ENCODE measurements at regions not wholly inside any gene's neighbourhood (a gene's known extent, or its start where the extent isn't known, plus 50 kb on each side); places are given as distances from the start of the nearest gene placed in this dataset.

DNA sequence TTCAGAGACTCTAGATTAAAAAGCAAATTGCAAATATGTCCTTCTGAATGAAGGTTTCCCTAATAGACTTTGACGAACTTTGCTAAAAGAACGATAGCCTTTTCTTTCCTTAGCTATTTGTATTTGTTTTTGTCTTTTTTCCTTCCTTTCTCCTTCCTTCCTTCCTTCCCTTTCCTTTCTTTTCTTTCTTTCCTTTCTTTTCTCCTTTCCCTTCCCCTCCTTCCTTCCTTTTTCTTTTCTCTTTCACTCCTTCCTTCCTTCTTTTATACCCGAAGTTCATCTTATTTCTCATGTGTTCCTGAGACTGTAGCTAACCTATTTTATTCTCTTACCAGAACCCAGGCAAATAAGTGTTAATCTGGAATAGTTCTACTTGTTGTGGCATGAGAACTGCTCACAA lies 381.2 kb upstream of the RUNX1 start:
- TF ChIP-seq, protein P1, sequence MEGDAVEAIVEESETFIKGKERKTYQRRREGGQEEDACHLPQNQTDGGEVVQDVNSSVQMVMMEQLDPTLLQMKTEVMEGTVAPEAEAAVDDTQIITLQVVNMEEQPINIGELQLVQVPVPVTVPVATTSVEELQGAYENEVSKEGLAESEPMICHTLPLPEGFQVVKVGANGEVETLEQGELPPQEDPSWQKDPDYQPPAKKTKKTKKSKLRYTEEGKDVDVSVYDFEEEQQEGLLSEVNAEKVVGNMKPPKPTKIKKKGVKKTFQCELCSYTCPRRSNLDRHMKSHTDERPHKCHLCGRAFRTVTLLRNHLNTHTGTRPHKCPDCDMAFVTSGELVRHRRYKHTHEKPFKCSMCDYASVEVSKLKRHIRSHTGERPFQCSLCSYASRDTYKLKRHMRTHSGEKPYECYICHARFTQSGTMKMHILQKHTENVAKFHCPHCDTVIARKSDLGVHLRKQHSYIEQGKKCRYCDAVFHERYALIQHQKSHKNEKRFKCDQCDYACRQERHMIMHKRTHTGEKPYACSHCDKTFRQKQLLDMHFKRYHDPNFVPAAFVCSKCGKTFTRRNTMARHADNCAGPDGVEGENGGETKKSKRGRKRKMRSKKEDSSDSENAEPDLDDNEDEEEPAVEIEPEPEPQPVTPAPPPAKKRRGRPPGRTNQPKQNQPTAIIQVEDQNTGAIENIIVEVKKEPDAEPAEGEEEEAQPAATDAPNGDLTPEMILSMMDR (IDR thresholded peaks at IDR 0.05), result no peak
- no peak for TF ChIP-seq POLR2AphosphoS5 (IDR thresholded peaks at IDR 0.05)
- TF ChIP-seq EP300 (IDR thresholded peaks at IDR 0.05), result no peak
- TF ChIP-seq POLR2A (IDR thresholded peaks at IDR 0.05), result no peak
- H3K27me3 ChIP-seq, result no peaks in the 10 kb centered on the region
- peaks cover 7 to 25% (median 20%) of the 10 kb centered on the region in 4 donors for H3K9me3 ChIP-seq
- peaks cover 0 to 8% (median 0%) of the 10 kb centered on the region in 4 donors for H3K4me1 ChIP-seq
- H3K27ac ChIP-seq, result no peak overlapping the region
- DNase-seq (no peak), ATAC-seq (ENCODE audit: low FRiP score in 2 of 2) (no peak)
- 79 to 86% methylated on average over 3 of the region's 3 CpGs for WGBS, 2 donors
- H3K36me3 ChIP-seq, result no peaks in the 10 kb centered on the region
- no peak overlapping the region for H3K4me3 ChIP-seq

DNA sequence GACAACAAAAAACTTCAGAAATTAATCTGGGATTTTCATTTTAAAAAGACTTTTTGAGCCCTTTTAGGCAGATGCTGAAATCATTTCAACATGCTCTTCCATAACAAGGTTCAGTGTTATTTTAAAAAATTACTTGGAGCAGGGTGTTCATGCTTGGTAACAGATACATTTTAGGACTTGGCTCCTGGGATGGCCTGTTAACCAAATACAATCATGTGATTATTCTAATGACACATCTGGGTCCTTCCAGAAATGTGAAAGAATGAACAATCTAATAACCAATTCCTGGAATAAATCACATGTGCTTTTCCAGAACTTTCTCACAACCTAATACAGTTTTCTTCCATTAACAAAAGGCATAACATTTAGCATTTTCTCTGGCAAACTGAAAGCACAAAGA lies 379.8 kb upstream of the RUNX1 start:
- H3K36me3 ChIP-seq, result no peaks in the 10 kb centered on the region
- peaks cover 7 to 16% (median 13%) of the 10 kb centered on the region in 4 donors for H3K9me3 ChIP-seq
- no peak overlapping the region for H3K4me3 ChIP-seq
- TF ChIP-seq EP300 (IDR thresholded peaks at IDR 0.05) (no peak), POLR2A (IDR thresholded peaks at IDR 0.05) (no peak), POLR2AphosphoS5 (IDR thresholded peaks at IDR 0.05) (no peak)
- TF ChIP-seq, protein P1 (IDR thresholded peaks at IDR 0.05), result no peak
- no peak for DNase-seq
- no peaks in the 10 kb centered on the region for H3K27me3 ChIP-seq
- peak in 1 of 2 donors; percentile 70 for ATAC-seq (ENCODE audit: low FRiP score in 2 of 2)
- peak overlapping the region in 1 of 4 donors; percentile 27 for H3K27ac ChIP-seq
- peaks cover 0 to 8% (median 0%) of the 10 kb centered on the region in 4 donors for H3K4me1 ChIP-seq

DNA sequence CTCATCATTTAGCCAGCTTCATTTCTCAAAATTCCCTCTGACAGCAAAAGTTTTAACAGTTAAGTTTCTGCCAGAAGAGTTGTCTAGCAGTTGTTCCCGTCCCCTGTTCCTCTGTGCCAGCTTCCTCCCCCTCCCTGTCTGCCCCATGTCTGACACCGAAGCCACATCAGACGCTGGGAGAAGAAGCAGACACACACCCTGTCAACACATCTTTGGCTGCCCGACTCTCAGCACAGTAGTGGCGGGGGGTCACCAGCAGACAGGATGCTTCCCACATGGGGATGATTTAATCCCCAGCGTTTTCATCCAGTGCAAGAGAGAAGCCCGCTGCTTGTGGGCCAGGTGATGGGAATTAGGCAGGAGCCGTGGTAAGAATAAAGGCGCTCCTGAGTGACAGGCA lies 379.4 kb upstream of the RUNX1 start:
- peak overlapping the region in 1 of 4 donors; percentile 27 for H3K27ac ChIP-seq
- TF ChIP-seq POLR2AphosphoS5 (IDR thresholded peaks at IDR 0.05), result peak in 1 of 2 donors; percentile 46
- no peak for TF ChIP-seq EP300 (IDR thresholded peaks at IDR 0.05)
- H3K4me3 ChIP-seq, result no peak overlapping the region
- no peaks in the 10 kb centered on the region for H3K27me3 ChIP-seq
- ATAC-seq (ENCODE audit: low FRiP score in 2 of 2) (peak; percentile 73 to 92), DNase-seq (peak in 1 of 2 donors; percentile 36)
- peaks cover 7 to 13% (median 11%) of the 10 kb centered on the region in 4 donors for H3K9me3 ChIP-seq
- peaks cover 0 to 8% (median 0%) of the 10 kb centered on the region in 4 donors for H3K4me1 ChIP-seq
- 13 to 24% methylated on average over 9 of the region's 9 CpGs for WGBS, 2 donors
- no peaks in the 10 kb centered on the region for H3K36me3 ChIP-seq

DNA sequence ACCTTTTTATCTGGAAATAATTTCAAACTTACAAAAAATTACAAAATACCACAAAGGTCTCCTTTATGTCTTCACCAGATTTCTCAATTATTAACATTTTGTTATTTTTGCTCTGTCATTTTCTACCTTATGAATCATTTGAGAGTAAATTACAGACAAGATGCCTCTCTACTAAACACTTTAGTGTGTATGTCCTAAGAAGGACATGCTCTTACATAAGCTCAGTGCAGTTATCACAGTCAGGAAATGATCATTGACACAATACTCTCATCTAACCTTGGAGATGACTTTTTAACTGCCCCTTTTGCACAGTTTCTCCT lies 378.9 kb upstream of the RUNX1 start:
- no peak for TF ChIP-seq EP300 (IDR thresholded peaks at IDR 0.05)
- no peak for TF ChIP-seq POLR2A (IDR thresholded peaks at IDR 0.05)
- TF ChIP-seq, protein P1 (IDR thresholded peaks at IDR 0.05), result no peak
- no peak for TF ChIP-seq POLR2AphosphoS5 (IDR thresholded peaks at IDR 0.05)
- H3K4me1 ChIP-seq, result peaks cover 0 to 8% (median 0%) of the 10 kb centered on the region in 4 donors
- H3K27me3 ChIP-seq, result no peaks in the 10 kb centered on the region
- peaks cover 7 to 10% (median 7%) of the 10 kb centered on the region in 4 donors for H3K9me3 ChIP-seq
- no peak overlapping the region for H3K4me3 ChIP-seq
- H3K27ac ChIP-seq, result no peak overlapping the region
- DNase-seq, result no peak
- peak in 1 of 2 donors; percentile 77 for ATAC-seq (ENCODE audit: low FRiP score in 2 of 2)
- H3K36me3 ChIP-seq, result no peaks in the 10 kb centered on the region

DNA sequence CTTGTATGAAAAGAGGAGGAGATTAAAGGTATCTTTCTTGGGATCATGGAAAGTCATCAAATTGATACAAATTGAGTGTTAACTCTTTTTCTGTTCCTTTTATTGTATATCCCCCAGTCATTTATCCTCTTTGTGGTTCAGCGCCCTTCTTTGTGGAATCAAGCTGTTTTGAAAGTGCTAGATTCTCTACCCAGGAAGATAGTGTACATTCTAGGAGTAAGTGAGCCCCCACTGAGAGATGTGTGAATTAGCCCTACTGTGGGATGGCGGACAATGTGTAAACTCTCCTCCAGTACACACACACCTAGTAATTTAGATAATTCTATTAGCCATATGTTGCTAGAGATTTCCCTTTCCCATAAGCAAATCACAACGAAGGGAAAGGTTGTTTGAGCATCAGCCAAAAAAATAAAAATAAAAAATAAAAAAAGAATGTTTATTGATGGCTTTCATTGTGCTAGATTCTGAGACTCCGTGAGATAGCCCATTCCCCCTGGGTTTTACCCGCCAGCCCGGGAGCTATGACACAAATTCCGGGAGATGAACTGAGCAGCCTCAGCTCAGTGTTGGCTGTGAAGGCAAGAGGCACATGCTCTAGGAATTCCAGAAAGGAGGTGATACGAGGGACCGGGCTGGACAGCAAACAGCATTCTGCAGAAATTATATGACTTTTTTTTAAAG lies 378.4 kb upstream of the RUNX1 start:
- WGBS, 2 donors, result 49 to 56% methylated on average over 9 of the region's 9 CpGs
- H3K4me3 ChIP-seq, result no peak overlapping the region
- TF ChIP-seq, protein P1 (IDR thresholded peaks at IDR 0.05), result no peak
- TF ChIP-seq POLR2AphosphoS5 (IDR thresholded peaks at IDR 0.05), result no peak
- TF ChIP-seq EP300 (IDR thresholded peaks at IDR 0.05), result no peak
- TF ChIP-seq POLR2A (IDR thresholded peaks at IDR 0.05), result no peak
- H3K27me3 ChIP-seq, result no peaks in the 10 kb centered on the region
- no peak overlapping the region for H3K27ac ChIP-seq
- peaks cover 0 to 8% (median 0%) of the 10 kb centered on the region in 4 donors for H3K4me1 ChIP-seq
- peak in 1 of 2 donors; percentile 63 for ATAC-seq (ENCODE audit: low FRiP score in 2 of 2)
- peaks cover 3 to 5% (median 3%) of the 10 kb centered on the region in 4 donors for H3K9me3 ChIP-seq
- DNase-seq, result no peak
- no peaks in the 10 kb centered on the region for H3K36me3 ChIP-seq

Data from upper lobe of left lung (tissue), 6 donors.